C4-2B (cell line): ENCODE measurements at regions not wholly inside any gene's neighbourhood (a gene's known extent, or its start where the extent isn't known, plus 50 kb on each side); places are given as distances from the start of the nearest gene placed in this dataset.

Experiments
- H3K27ac ChIP-seq: fragments of 450-650 bp; 2 replicates; pipeline ENCODE4 v1.5.1; 2017
- CTCF ChIP-seq: fragments of 450-650 bp; conservative IDR thresholded peaks from 2 replicates; pipeline ENCODE4 v1.5.1; 2017; ENCODE audit warnings: mild to moderate bottlenecking
- ZFX ChIP-seq: fragments of 450-650 bp; IDR thresholded peaks from 2 replicates; pipeline ENCODE4 v1.6.1; 2017

GRCh38 chr3:55205990-55206389 is 278.1 kb upstream of the LRTM1 start:
- H3K27ac ChIP-seq = no peak overlapping the region
- no peak for TF ChIP-seq ZFX
- TF ChIP-seq CTCF = no peak

GRCh38 chr3:55204417-55204816 is 276.6 kb upstream of the LRTM1 start:
- no peak overlapping the region for H3K27ac ChIP-seq
- TF ChIP-seq CTCF (no peak), ZFX (no peak)

GRCh38 chr3:55203546-55203945 is 275.7 kb upstream of the LRTM1 start:
- H3K27ac ChIP-seq = no peak overlapping the region
- no peak for TF ChIP-seq CTCF
- TF ChIP-seq ZFX = no peak

- no peak overlapping the region for H3K27ac ChIP-seq
These were observed 275.1 kb upstream of the LRTM1 start for GRCh38 chr3:55203006-55203405.

GRCh38 chr3:55202326-55202725 is 274.5 kb upstream of the LRTM1 start:
- no peak overlapping the region for H3K27ac ChIP-seq
- no peak for TF ChIP-seq CTCF
- TF ChIP-seq ZFX = no peak

More at GRCh38 chr3:55203006-55203405, 275.1 kb upstream of the LRTM1 start:
- TF ChIP-seq CTCF (no peak), ZFX (no peak)

- H3K27ac ChIP-seq = no peak overlapping the region
- no peak for TF ChIP-seq CTCF
- TF ChIP-seq ZFX = no peak
These were observed 273.9 kb upstream of the LRTM1 start for GRCh38 chr3:55201779-55202178.

GRCh38 chr3:55200906-55201305 is 273.0 kb upstream of the LRTM1 start:
- TF ChIP-seq CTCF (no peak), ZFX (no peak)

More at GRCh38 chr3:55200906-55201305, 273.0 kb upstream of the LRTM1 start:
- H3K27ac ChIP-seq = no peak overlapping the region
